ENCODE measurements at regions not wholly inside any gene's neighbourhood (a gene's known extent, or its start where the extent isn't known, plus 50 kb on each side); places are given as distances from the start of the nearest gene placed in this dataset.

DNA sequence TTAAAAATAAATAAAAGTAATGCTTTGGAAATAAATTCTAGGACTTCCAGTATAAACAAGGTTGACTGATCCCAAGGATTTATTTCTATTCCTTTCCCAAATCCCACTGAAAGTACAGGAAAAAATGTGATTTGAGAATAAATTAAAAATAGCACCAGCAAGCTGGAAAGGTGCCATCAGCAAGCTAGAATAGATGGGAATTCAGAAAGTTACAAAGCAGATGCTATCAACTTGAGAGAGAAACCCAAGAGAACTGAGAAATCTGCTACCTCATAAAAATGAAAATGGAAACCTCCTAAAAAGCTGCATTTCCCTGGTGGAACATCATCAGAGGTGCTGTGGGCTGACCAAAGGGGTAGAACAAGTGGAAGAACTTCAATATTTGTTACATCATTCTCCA, 148.6 kb upstream of the KCNJ3 start:
- Histone ChIP-seq H3K36me3 (no peaks in the 10 kb centered on the region), H3K4me1 (no peaks in the 10 kb centered on the region), H3K4me3 (no peak overlapping the region), H3K27me3 (no peaks in the 10 kb centered on the region), H3K9me3 (peaks cover 0 to 5% (median 0%) of the 10 kb centered on the region in 3 donors), H3K27ac (no peak overlapping the region)
- TF ChIP-seq, protein P1, sequence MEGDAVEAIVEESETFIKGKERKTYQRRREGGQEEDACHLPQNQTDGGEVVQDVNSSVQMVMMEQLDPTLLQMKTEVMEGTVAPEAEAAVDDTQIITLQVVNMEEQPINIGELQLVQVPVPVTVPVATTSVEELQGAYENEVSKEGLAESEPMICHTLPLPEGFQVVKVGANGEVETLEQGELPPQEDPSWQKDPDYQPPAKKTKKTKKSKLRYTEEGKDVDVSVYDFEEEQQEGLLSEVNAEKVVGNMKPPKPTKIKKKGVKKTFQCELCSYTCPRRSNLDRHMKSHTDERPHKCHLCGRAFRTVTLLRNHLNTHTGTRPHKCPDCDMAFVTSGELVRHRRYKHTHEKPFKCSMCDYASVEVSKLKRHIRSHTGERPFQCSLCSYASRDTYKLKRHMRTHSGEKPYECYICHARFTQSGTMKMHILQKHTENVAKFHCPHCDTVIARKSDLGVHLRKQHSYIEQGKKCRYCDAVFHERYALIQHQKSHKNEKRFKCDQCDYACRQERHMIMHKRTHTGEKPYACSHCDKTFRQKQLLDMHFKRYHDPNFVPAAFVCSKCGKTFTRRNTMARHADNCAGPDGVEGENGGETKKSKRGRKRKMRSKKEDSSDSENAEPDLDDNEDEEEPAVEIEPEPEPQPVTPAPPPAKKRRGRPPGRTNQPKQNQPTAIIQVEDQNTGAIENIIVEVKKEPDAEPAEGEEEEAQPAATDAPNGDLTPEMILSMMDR (IDR thresholded peaks at IDR 0.05): no peak
- TF ChIP-seq EP300 (IDR thresholded peaks at IDR 0.05): no peak
- TF ChIP-seq POLR2A (IDR thresholded peaks at IDR 0.05): no peak
- ATAC-seq: no peak

DNA sequence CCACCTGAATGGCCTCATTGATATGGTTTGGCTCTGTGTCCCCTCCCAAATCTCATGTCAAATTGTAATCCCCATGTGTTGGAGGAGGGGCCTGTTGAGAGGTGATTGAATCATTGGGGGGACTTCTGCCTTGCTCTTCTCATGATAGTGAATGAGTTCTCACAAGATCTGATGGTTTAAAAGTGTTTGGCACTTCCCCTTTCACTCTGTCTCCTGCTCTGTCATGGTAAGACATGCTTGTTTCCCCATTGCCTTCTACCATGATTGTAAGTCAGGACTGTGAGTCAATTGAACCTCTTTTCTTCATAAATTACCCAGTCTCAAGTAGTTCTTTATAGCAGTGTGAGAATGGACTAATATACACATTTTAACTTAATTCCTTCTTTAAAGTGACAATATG, 146.8 kb upstream of the KCNJ3 start:
- Histone ChIP-seq H3K4me1 (no peaks in the 10 kb centered on the region), H3K9me3 (peaks cover 0 to 2% (median 0%) of the 10 kb centered on the region in 3 donors), H3K27me3 (no peaks in the 10 kb centered on the region), H3K27ac (no peak overlapping the region), H3K36me3 (no peaks in the 10 kb centered on the region), H3K4me3 (no peak overlapping the region)
- TF ChIP-seq, protein P1 (IDR thresholded peaks at IDR 0.05): no peak
- TF ChIP-seq POLR2AphosphoS5 (IDR thresholded peaks at IDR 0.05): no peak
- no peak for TF ChIP-seq POLR2A (IDR thresholded peaks at IDR 0.05)
- no peak for ATAC-seq

DNA sequence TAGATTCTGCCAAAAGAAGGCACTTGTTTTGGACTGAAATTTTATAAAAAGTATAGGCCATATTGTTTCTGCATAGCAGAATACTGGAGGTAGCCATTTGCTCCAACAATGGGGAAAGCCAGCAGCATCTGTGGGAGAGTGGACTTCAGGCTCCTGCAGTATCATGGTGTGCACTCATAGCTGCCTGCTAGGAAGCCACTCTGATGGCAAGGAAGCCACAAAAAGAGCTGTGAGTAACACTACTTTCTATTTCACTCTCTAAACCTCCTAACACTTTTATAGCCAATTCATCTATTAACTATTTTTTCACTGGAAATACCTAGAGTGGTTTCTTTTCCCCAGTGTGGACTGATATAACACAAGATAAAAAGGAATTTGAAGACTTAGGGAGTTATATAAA, 144.4 kb upstream of the KCNJ3 start:
- Histone ChIP-seq H3K36me3 (no peaks in the 10 kb centered on the region), H3K27me3 (no peaks in the 10 kb centered on the region), H3K4me1 (no peaks in the 10 kb centered on the region), H3K27ac (no peak overlapping the region), H3K9me3 (no peaks in the 10 kb centered on the region), H3K4me3 (no peak overlapping the region)
- TF ChIP-seq POLR2A (IDR thresholded peaks at IDR 0.05) (no peak), EP300 (IDR thresholded peaks at IDR 0.05) (no peak), POLR2AphosphoS5 (IDR thresholded peaks at IDR 0.05) (no peak)
- TF ChIP-seq, protein P1 (IDR thresholded peaks at IDR 0.05): no peak
- no peak for ATAC-seq

GRCh38 chr2:154555710-154556109, 142.8 kb upstream of the KCNJ3 start:
- no peaks in the 10 kb centered on the region for H3K27me3 ChIP-seq
- no peak overlapping the region for H3K4me3 ChIP-seq
- no peaks in the 10 kb centered on the region for H3K4me1 ChIP-seq
- WGBS, 2 donors (ENCODE audit: low coverage in 1 of 2): 59 to 100% methylated on average over 1 of the region's 1 CpG
- no peaks in the 10 kb centered on the region for H3K9me3 ChIP-seq
- H3K27ac ChIP-seq: no peak overlapping the region
- no peaks in the 10 kb centered on the region for H3K36me3 ChIP-seq
- ATAC-seq: no peak
- TF ChIP-seq, protein P1 (IDR thresholded peaks at IDR 0.05): no peak
- TF ChIP-seq POLR2AphosphoS5 (IDR thresholded peaks at IDR 0.05): no peak
- no peak for TF ChIP-seq EP300 (IDR thresholded peaks at IDR 0.05)

GRCh38 chr2:154556146-154556545, 142.3 kb upstream of the KCNJ3 start:
- no peak overlapping the region for H3K4me3 ChIP-seq
- 61% methylated on average over 2 of the region's 2 CpGs; no CpG with 5 or more reads in 1 of the 2 donors for WGBS, 2 donors (ENCODE audit: low coverage in 1 of 2)
- TF ChIP-seq EP300 (IDR thresholded peaks at IDR 0.05) (no peak), POLR2A (IDR thresholded peaks at IDR 0.05) (no peak), POLR2AphosphoS5 (IDR thresholded peaks at IDR 0.05) (no peak)
- TF ChIP-seq, protein P1 (IDR thresholded peaks at IDR 0.05): no peak
- H3K27me3 ChIP-seq: no peaks in the 10 kb centered on the region
- H3K27ac ChIP-seq: no peak overlapping the region
- H3K4me1 ChIP-seq: no peaks in the 10 kb centered on the region
- no peaks in the 10 kb centered on the region for H3K9me3 ChIP-seq
- no peak for ATAC-seq
- no peaks in the 10 kb centered on the region for H3K36me3 ChIP-seq

All from gastroesophageal sphincter (tissue), 4 donors.